Astrocyte (in vitro differentiated cells and primary cell): ENCODE measurements at regions not wholly inside any gene's neighbourhood (a gene's known extent, or its start where the extent isn't known, plus 50 kb on each side); places are given as distances from the start of the nearest gene placed in this dataset.

Experiments
- DNase-seq: peaks from one replicate; pipeline ENCODE4 v3.0.0-alpha.2; 2010; ENCODE audit warnings: low read depth
- FAIRE-seq: peaks from 2 replicates; lab custom pipeline; 2011; peaks lifted over from hg19 to GRCh38; lab: Jason Lieb, UNC
- H2AFZ ChIP-seq: 2 replicates; pipeline ENCODE4 v1.6.0; 2012; ENCODE audit warnings: low read depth, low read length, inconsistent platforms
- H3K27ac ChIP-seq: 2 replicates; pipeline ENCODE4 v1.5.1; 2011; ENCODE audit warnings: low read depth, low read length, inconsistent platforms
- H3K27me3 ChIP-seq: 2 replicates; pipeline ENCODE4 v1.6.0; 2011; ENCODE audit warnings: low read length, inconsistent platforms; ENCODE audit not compliant: insufficient read depth
- H3K36me3 ChIP-seq: 2 replicates; pipeline ENCODE4 v1.5.1; 2011; ENCODE audit warnings: low read length, inconsistent platforms; ENCODE audit not compliant: insufficient read depth
- H3K4me1 ChIP-seq: 2 replicates; pipeline ENCODE4 v1.5.1; 2011; ENCODE audit warnings: low read length, inconsistent platforms; ENCODE audit not compliant: insufficient read depth
- H3K4me2 ChIP-seq: 2 replicates; pipeline ENCODE4 v1.6.0; 2012; ENCODE audit warnings: low read length, inconsistent platforms
- H3K4me3 ChIP-seq: 2 replicates; pipeline ENCODE4 v1.5.1; 2011; ENCODE audit warnings: low read depth, mild to moderate bottlenecking, low read length, inconsistent platforms; ENCODE audit not compliant: insufficient read depth
- H3K79me2 ChIP-seq: 2 replicates; pipeline ENCODE4 v1.6.0; 2012; ENCODE audit warnings: mild to moderate bottlenecking, low read length, inconsistent platforms; ENCODE audit not compliant: insufficient read depth
- H3K9ac ChIP-seq: 2 replicates; pipeline ENCODE4 v1.6.0; 2012; ENCODE audit warnings: mild to moderate bottlenecking, low read length, inconsistent platforms
- H3K9me3 ChIP-seq: 2 replicates; pipeline ENCODE4 v1.5.1; 2012; ENCODE audit warnings: low read depth, mild to moderate bottlenecking, low read length, inconsistent platforms; ENCODE audit not compliant: insufficient read depth
- H4K20me1 ChIP-seq: 2 replicates; pipeline ENCODE4 v1.6.0; 2012; ENCODE audit warnings: low read length, inconsistent platforms; ENCODE audit not compliant: insufficient read depth
- H3K27ac Mint-ChIP-seq: one replicate; pipeline ENCODE4 v1.8.0; 2021; ENCODE audit warnings: mild to moderate bottlenecking, mixed read lengths; ENCODE audit not compliant: unreplicated experiment
- H3K27me3 Mint-ChIP-seq: one replicate; pipeline ENCODE4 v1.8.0; 2021; ENCODE audit warnings: low read depth, mixed read lengths; ENCODE audit not compliant: unreplicated experiment
- H3K36me3 Mint-ChIP-seq: one replicate; pipeline ENCODE4 v1.8.0; 2021; ENCODE audit warnings: low read depth, mixed read lengths; ENCODE audit not compliant: unreplicated experiment
- H3K4me1 Mint-ChIP-seq: one replicate; pipeline ENCODE4 v1.8.0; 2021; ENCODE audit warnings: low read depth, mixed read lengths; ENCODE audit not compliant: unreplicated experiment
- H3K4me3 Mint-ChIP-seq: one replicate; pipeline ENCODE4 v1.8.0; 2021; ENCODE audit warnings: mild to moderate bottlenecking, moderate library complexity, mixed read lengths; ENCODE audit not compliant: unreplicated experiment
- H3K9me3 Mint-ChIP-seq: one replicate; pipeline ENCODE4 v1.8.0; 2021; ENCODE audit warnings: mild to moderate bottlenecking, mixed read lengths; ENCODE audit not compliant: unreplicated experiment
- CTCF ChIP-seq: IDR thresholded peaks from 2 replicates; pipeline ENCODE4 v1.5.1; 2011; ENCODE audit warnings: low read depth, mild to moderate bottlenecking, inconsistent platforms, low read length, moderate library complexity; ENCODE audit not compliant: insufficient read depth
- EZH2 ChIP-seq: IDR thresholded peaks from 2 replicates; pipeline ENCODE4 v1.6.1; 2012; ENCODE audit warnings: mild to moderate bottlenecking, low read length, inconsistent platforms; ENCODE audit not compliant: insufficient read depth

GRCh38 chr5:24280215-24280614, 364.6 kb downstream of the CDH10 start:
- Mint-ChIP-seq H3K4me3 (no peak overlapping the region), H3K36me3 (no peaks in the 10 kb centered on the region), H3K27ac (no peak overlapping the region), H3K4me1 (no peaks in the 10 kb centered on the region), H3K27me3 (no peaks in the 10 kb centered on the region), H3K9me3 (peaks cover 1% of the 10 kb centered on the region)
- Histone ChIP-seq H3K27ac (no peak overlapping the region), H3K4me2 (no peak overlapping the region), H2AFZ (no peak overlapping the region), H3K79me2 (no peaks in the 10 kb centered on the region), H4K20me1 (no peaks in the 10 kb centered on the region), H3K4me3 (no peak overlapping the region), H3K4me1 (no peaks in the 10 kb centered on the region), H3K9ac (no peak overlapping the region), H3K27me3 (no peaks in the 10 kb centered on the region), H3K9me3 (no peaks in the 10 kb centered on the region), H3K36me3 (no peaks in the 10 kb centered on the region)
- FAIRE-seq (no peak), DNase-seq (no peak)
- TF ChIP-seq EZH2 (no peak), CTCF (no peak)

GRCh38 chr5:24281818-24282217, 363.0 kb downstream of the CDH10 start:
- Histone ChIP-seq H3K4me2 (no peak overlapping the region), H3K4me3 (no peak overlapping the region), H3K27me3 (no peaks in the 10 kb centered on the region), H3K4me1 (no peaks in the 10 kb centered on the region), H3K36me3 (no peaks in the 10 kb centered on the region), H2AFZ (no peak overlapping the region), H3K79me2 (no peaks in the 10 kb centered on the region), H3K27ac (no peak overlapping the region), H4K20me1 (no peaks in the 10 kb centered on the region), H3K9me3 (no peaks in the 10 kb centered on the region), H3K9ac (no peak overlapping the region)
- H3K27me3 Mint-ChIP-seq: no peaks in the 10 kb centered on the region
- no peak overlapping the region for H3K4me3 Mint-ChIP-seq
- H3K4me1 Mint-ChIP-seq: no peaks in the 10 kb centered on the region
- H3K36me3 Mint-ChIP-seq: no peaks in the 10 kb centered on the region
- FAIRE-seq (no peak), DNase-seq (no peak)
- TF ChIP-seq EZH2: no peak
- no peak for TF ChIP-seq CTCF
- H3K27ac Mint-ChIP-seq: no peak overlapping the region
- peaks cover 3% of the 10 kb centered on the region for H3K9me3 Mint-ChIP-seq

GRCh38 chr5:24289582-24290335, 355.0 kb downstream of the CDH10 start:
- DNase-seq: no peak
- Histone ChIP-seq H3K27ac (no peak overlapping the region), H2AFZ (no peak overlapping the region), H3K36me3 (no peaks in the 10 kb centered on the region), H3K4me3 (no peak overlapping the region), H3K4me2 (no peak overlapping the region), H3K27me3 (no peaks in the 10 kb centered on the region), H3K9me3 (no peaks in the 10 kb centered on the region), H3K4me1 (no peaks in the 10 kb centered on the region), H4K20me1 (no peaks in the 10 kb centered on the region), H3K79me2 (no peaks in the 10 kb centered on the region), H3K9ac (no peak overlapping the region)
- no peaks in the 10 kb centered on the region for H3K4me1 Mint-ChIP-seq
- TF ChIP-seq EZH2: no peak
- TF ChIP-seq CTCF: no peak
- no peak overlapping the region for H3K4me3 Mint-ChIP-seq
- H3K9me3 Mint-ChIP-seq: peaks cover 3% of the 10 kb centered on the region
- H3K27me3 Mint-ChIP-seq: no peaks in the 10 kb centered on the region
- no peak overlapping the region for H3K27ac Mint-ChIP-seq
- no peaks in the 10 kb centered on the region for H3K36me3 Mint-ChIP-seq
- no peak for FAIRE-seq
